ENCODE measurements at regions not wholly inside any gene's neighbourhood (a gene's known extent, or its start where the extent isn't known, plus 50 kb on each side); places are given as distances from the start of the nearest gene placed in this dataset.

DNA sequence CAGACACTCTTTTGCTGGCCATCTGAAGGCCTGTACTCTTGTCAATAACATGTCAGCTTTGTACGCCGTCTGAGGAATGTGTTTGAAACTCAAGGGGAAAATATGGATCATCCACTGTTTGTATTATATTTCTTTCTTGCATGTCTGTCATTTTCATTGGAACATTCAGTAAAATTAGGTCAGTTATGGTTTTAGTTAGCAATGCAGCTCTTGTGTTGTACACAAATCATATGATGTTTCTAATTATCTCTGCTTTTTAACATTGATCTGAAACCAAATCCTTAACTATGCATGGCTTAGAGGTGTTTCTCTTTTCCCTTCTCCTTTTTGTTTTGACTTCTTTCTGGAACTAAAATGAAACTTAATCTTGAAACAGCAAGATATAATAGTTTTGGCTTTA is 333.6 kb upstream of the PRICKLE1 start (continued):
- TF ChIP-seq, protein P1, sequence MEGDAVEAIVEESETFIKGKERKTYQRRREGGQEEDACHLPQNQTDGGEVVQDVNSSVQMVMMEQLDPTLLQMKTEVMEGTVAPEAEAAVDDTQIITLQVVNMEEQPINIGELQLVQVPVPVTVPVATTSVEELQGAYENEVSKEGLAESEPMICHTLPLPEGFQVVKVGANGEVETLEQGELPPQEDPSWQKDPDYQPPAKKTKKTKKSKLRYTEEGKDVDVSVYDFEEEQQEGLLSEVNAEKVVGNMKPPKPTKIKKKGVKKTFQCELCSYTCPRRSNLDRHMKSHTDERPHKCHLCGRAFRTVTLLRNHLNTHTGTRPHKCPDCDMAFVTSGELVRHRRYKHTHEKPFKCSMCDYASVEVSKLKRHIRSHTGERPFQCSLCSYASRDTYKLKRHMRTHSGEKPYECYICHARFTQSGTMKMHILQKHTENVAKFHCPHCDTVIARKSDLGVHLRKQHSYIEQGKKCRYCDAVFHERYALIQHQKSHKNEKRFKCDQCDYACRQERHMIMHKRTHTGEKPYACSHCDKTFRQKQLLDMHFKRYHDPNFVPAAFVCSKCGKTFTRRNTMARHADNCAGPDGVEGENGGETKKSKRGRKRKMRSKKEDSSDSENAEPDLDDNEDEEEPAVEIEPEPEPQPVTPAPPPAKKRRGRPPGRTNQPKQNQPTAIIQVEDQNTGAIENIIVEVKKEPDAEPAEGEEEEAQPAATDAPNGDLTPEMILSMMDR (IDR thresholded peaks at IDR 0.05; ENCODE audit: low read depth, low read length, missing input control): no peak
- TF ChIP-seq FOXA2 (IDR thresholded peaks at IDR 0.05) (no peak), NR2F2 (IDR thresholded peaks at IDR 0.05) (no peak), FOXA1 (IDR thresholded peaks at IDR 0.05) (no peak), HNF4G (IDR thresholded peaks at IDR 0.05) (no peak), EGR1 (IDR thresholded peaks at IDR 0.05; ENCODE audit: low read depth in 2 of 2) (no peak), HNF4A (conservative IDR thresholded peaks at IDR 0.05) (no peak), JUND (IDR thresholded peaks at IDR 0.05) (no peak), RAD21 (IDR thresholded peaks at IDR 0.05) (no peak)

DNA sequence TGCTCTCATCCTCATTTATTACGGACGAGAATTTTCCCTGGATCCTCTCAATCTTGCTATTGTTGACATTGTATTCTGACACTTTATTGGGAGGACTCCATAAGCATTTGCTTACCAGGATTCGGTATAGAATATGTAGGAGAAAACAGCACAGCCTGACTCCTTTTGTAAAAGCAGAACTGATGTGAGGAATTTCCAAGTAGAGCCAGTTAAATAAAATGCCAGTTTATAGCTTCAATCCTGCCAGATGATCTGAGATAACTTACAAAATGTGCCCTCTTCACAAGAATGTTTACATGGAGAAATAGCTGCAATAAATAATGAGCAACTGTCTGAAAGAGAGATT is 332.9 kb upstream of the PRICKLE1 start:
- TF ChIP-seq, protein P2, sequence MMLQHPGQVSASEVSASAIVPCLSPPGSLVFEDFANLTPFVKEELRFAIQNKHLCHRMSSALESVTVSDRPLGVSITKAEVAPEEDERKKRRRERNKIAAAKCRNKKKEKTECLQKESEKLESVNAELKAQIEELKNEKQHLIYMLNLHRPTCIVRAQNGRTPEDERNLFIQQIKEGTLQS (IDR thresholded peaks at IDR 0.05): no peak
- TF ChIP-seq NR2F2 (IDR thresholded peaks at IDR 0.05) (no peak), JUND (IDR thresholded peaks at IDR 0.05) (no peak), EGR1 (IDR thresholded peaks at IDR 0.05; ENCODE audit: low read depth in 2 of 2) (no peak)
- TF ChIP-seq, protein P3, sequence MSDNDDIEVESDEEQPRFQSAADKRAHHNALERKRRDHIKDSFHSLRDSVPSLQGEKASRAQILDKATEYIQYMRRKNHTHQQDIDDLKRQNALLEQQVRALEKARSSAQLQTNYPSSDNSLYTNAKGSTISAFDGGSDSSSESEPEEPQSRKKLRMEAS (IDR thresholded peaks at IDR 0.05): no peak
- Histone ChIP-seq H3K9me3 (ENCODE audit: control insufficient read depth in 4 of 4, low read length in 3 of 4) (no peaks in the 10 kb centered on the region), H3K27ac (ENCODE audit: low read depth in 1 of 2, low read length in 2 of 2) (no peak overlapping the region), H3K27me3 (ENCODE audit: control insufficient read depth in 4 of 4, insufficient read depth in 4 of 4, low read length in 3 of 4) (no peaks in the 10 kb centered on the region), H3K9ac (ENCODE audit: low read depth in 1 of 2, low read length in 2 of 2) (no peak overlapping the region), H3K4me1 (ENCODE audit: control insufficient read depth in 4 of 4, insufficient read depth in 4 of 4, low read length in 3 of 4) (no peaks in the 10 kb centered on the region), H3K4me3 (ENCODE audit: low read depth in 1 of 3, low read length in 3 of 3) (no peak overlapping the region), H3K36me3 (ENCODE audit: control insufficient read depth in 4 of 4, insufficient read depth in 3 of 4, low read depth in 1 of 4, low read length in 3 of 4) (no peaks in the 10 kb centered on the region)
- WGBS: 28% methylated on average over 3 of the region's 3 CpGs
- no peak for DNase-seq (ENCODE audit: low spot score)

DNA sequence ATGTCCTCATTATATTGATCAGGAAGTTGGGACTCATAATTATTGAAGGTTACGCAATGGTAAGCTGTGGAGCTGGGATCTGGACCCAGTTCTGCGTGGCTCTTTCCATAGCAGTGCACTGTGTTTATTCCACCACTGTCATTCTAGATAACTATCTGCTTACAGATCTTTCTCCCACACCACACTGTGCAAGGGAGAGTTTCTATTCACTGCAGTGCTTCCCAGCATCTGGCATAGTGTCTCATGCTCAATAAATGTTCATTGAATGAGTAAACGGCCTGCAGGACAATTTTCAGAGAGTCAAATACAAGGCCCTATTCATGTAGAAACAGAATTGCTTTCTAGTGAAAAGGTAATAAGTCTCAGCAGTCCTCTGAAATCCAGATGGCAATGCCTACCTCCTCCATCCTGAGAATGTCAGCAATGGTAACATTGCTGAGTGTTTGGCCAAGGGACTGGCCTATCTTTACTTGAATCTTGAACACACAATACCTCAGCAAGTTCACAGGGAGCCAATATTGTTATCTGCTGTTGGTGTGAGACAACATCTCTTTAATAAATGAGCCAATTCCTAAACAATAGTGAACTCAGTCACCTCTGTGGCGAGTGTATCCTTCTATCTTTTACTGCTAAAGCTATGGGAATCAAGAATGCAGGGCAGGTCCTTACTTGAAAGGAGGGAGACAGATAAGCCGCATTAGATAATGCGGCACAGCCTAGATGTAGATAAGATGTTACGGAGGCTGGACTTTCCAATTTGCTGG is 332.4 kb upstream of the PRICKLE1 start:
- Histone ChIP-seq H3K9ac (ENCODE audit: low read depth in 1 of 2, low read length in 2 of 2) (no peak overlapping the region), H3K4me3 (ENCODE audit: low read depth in 1 of 3, low read length in 3 of 3) (no peak overlapping the region), H3K27me3 (ENCODE audit: control insufficient read depth in 4 of 4, insufficient read depth in 4 of 4, low read length in 3 of 4) (no peaks in the 10 kb centered on the region), H3K9me3 (ENCODE audit: control insufficient read depth in 4 of 4, low read length in 3 of 4) (no peaks in the 10 kb centered on the region), H3K4me1 (ENCODE audit: control insufficient read depth in 4 of 4, insufficient read depth in 4 of 4, low read length in 3 of 4) (no peaks in the 10 kb centered on the region), H3K27ac (ENCODE audit: low read depth in 1 of 2, low read length in 2 of 2) (no peak overlapping the region), H3K36me3 (ENCODE audit: control insufficient read depth in 4 of 4, insufficient read depth in 3 of 4, low read depth in 1 of 4, low read length in 3 of 4) (no peaks in the 10 kb centered on the region)
- no peak for DNase-seq (ENCODE audit: low spot score)
- 41% methylated on average over 7 of the region's 7 CpGs for whole genome bisulfite sequencing
- TF ChIP-seq YY1 (IDR thresholded peaks at IDR 0.05) (no peak), RXRA (IDR thresholded peaks at IDR 0.05) (no peak)

DNA sequence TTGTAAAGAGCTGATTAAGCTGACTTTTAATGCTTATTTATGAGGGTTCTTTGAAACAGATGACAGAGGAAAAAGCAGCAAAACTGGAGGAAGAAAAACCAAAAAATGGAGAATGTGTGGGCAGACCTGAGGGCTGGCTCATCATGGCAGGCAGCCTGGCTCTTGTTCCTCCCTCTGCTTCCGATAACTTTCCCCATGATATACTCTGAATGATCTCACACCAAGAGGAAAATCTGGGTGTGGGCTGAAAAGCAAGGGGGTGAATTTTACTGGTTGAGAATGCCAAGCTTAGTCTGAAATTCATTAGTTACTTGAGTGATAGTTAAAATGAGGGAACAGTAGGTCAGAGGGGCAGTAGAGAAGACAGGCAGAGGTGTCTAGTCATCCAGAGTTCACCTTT is 330.1 kb upstream of the PRICKLE1 start:
- WGBS: 78% methylated on average over 1 of the region's 1 CpG
- DNase-seq (ENCODE audit: low spot score): no peak

More for the DNA sequence above, 330.1 kb upstream of the PRICKLE1 start:
- no peak overlapping the region for H3K27ac ChIP-seq (ENCODE audit: low read depth in 1 of 2, low read length in 2 of 2)
- no peaks in the 10 kb centered on the region for H3K36me3 ChIP-seq (ENCODE audit: control insufficient read depth in 4 of 4, insufficient read depth in 3 of 4, low read depth in 1 of 4, low read length in 3 of 4)
- no peaks in the 10 kb centered on the region for H3K27me3 ChIP-seq (ENCODE audit: control insufficient read depth in 4 of 4, insufficient read depth in 4 of 4, low read length in 3 of 4)
- no peak for TF ChIP-seq EGR1 (IDR thresholded peaks at IDR 0.05; ENCODE audit: low read depth in 2 of 2)
- H3K9me3 ChIP-seq (ENCODE audit: control insufficient read depth in 4 of 4, low read length in 3 of 4): no peaks in the 10 kb centered on the region
- no peaks in the 10 kb centered on the region for H3K4me1 ChIP-seq (ENCODE audit: control insufficient read depth in 4 of 4, insufficient read depth in 4 of 4, low read length in 3 of 4)
- no peak overlapping the region for H3K9ac ChIP-seq (ENCODE audit: low read depth in 1 of 2, low read length in 2 of 2)
- no peak overlapping the region for H3K4me3 ChIP-seq (ENCODE audit: low read depth in 1 of 3, low read length in 3 of 3)

Measured in liver (tissue), 8 donors.